GM23338 (cell line): ENCODE measurements at regions not wholly inside any gene's neighbourhood (a gene's known extent, or its start where the extent isn't known, plus 50 kb on each side); places are given as distances from the start of the nearest gene placed in this dataset.

Experiments used
- ATAC-seq: fragments of 200-7000 bp; cut with Tn5 transposase; 3 replicates; pipeline ENCODE4 v1.9.1; 2020
- DNase-seq: peaks from one replicate; pipeline ENCODE4 v3.0.0-alpha.2; 2015; ENCODE audit warnings: low spot score
- H2AFZ ChIP-seq: fragments of 200-600 bp; sonication (generic); 2 replicates; pipeline ENCODE4 v1.8.0; 2016; ENCODE audit warnings: antibody characterized with exemption, mild to moderate bottlenecking, moderate library complexity
- H3F3A ChIP-seq: fragments of 200-600 bp; sonication (generic); replicated peaks from 2 replicates; pipeline ENCODE4 v1.8.0; 2017; ENCODE audit warnings: antibody characterized with exemption, mixed run types, low read depth
- H3K27ac ChIP-seq: fragments of 200-600 bp; sonication (generic); 2 replicates; pipeline ENCODE4 v1.6.1; 2016; ENCODE audit warnings: low read depth
- H3K27me3 ChIP-seq: fragments of 200-600 bp; sonication (generic); 2 replicates; pipeline ENCODE4 v1.8.0; 2016; ENCODE audit warnings: mild to moderate bottlenecking, mixed run types, moderate library complexity; ENCODE audit not compliant: insufficient read depth
- H3K36me3 ChIP-seq: fragments of 200-600 bp; sonication (generic); 2 replicates; pipeline ENCODE4 v1.8.0; 2016; ENCODE audit warnings: mild to moderate bottlenecking; ENCODE audit not compliant: insufficient read depth
- H3K4me1 ChIP-seq: fragments of 200-600 bp; sonication (generic); 2 replicates; pipeline ENCODE4 v1.8.0; 2016; ENCODE audit warnings: mild to moderate bottlenecking, moderate library complexity; ENCODE audit not compliant: insufficient read depth
- H3K4me2 ChIP-seq: fragments of 200-600 bp; sonication (generic); 2 replicates; pipeline ENCODE4 v1.7.1; 2017; ENCODE audit warnings: mixed run types
- H3K4me3 ChIP-seq: fragments of 200-600 bp; sonication (generic); 2 replicates; pipeline ENCODE4 v1.6.1; 2016; ENCODE audit warnings: mixed run types
- H3K79me2 ChIP-seq: fragments of 200-600 bp; sonication (generic); replicated peaks from 2 replicates; pipeline ENCODE4 v1.8.0; 2017; ENCODE audit warnings: mild to moderate bottlenecking; ENCODE audit not compliant: insufficient read depth
- H3K9me2 ChIP-seq: fragments of 200-600 bp; sonication (generic); 2 replicates; pipeline ENCODE4 v1.8.0; 2017; ENCODE audit not compliant: insufficient read depth
- H4K20me1 ChIP-seq: fragments of 200-600 bp; sonication (generic); replicated peaks from 2 replicates; pipeline ENCODE4 v1.8.0; 2017; ENCODE audit warnings: mild to moderate bottlenecking; ENCODE audit not compliant: insufficient read depth
- H3K27ac Mint-ChIP-seq: 2 replicates; pipeline ENCODE4 v1.8.0; 2020; ENCODE audit warnings: inconsistent platforms, mild to moderate bottlenecking, moderate library complexity, mixed read lengths
- H3K27me3 Mint-ChIP-seq: 3 replicates; pipeline ENCODE4 v1.8.0; 2022; ENCODE audit warnings: low read depth, mild to moderate bottlenecking, moderate library complexity, mixed read lengths, inconsistent platforms; ENCODE audit not compliant: insufficient read depth, poor library complexity
- H3K36me3 Mint-ChIP-seq: 3 replicates; pipeline ENCODE4 v1.8.0; 2021; ENCODE audit warnings: low read depth, mild to moderate bottlenecking, inconsistent platforms, moderate library complexity, mixed read lengths
- H3K4me1 Mint-ChIP-seq: 3 replicates; pipeline ENCODE4 v1.8.0; 2020; ENCODE audit warnings: mild to moderate bottlenecking, inconsistent platforms, mixed read lengths
- H3K4me3 Mint-ChIP-seq: 3 replicates; pipeline ENCODE4 v1.8.0; 2021; ENCODE audit warnings: moderate library complexity, mild to moderate bottlenecking, inconsistent platforms, mixed read lengths
- H3K9me3 Mint-ChIP-seq: 3 replicates; pipeline ENCODE4 v1.8.0; 2020; ENCODE audit warnings: moderate library complexity, mild to moderate bottlenecking, inconsistent platforms, mixed read lengths
- CREB1 ChIP-seq: fragments of 250-450 bp; sonication (Bioruptor Pico); IDR thresholded peaks from 2 replicates; pipeline ENCODE4 v1.5.0; 2020; ENCODE audit warnings: low read depth, mild to moderate bottlenecking, moderate library complexity
- EZH2 ChIP-seq: fragments of 200-600 bp; sonication (generic); IDR thresholded peaks from one replicate; pipeline ENCODE4 v1.8.0; 2017; ENCODE audit warnings: antibody characterized with exemption, mild to moderate bottlenecking, low read depth; ENCODE audit not compliant: unreplicated experiment
- JUNB ChIP-seq: IDR thresholded peaks from one replicate; pipeline ENCODE4 v1.6.1; 2016; ENCODE audit warnings: antibody characterized with exemption; ENCODE audit not compliant: unreplicated experiment
- NANOG ChIP-seq: IDR thresholded peaks from 2 replicates; pipeline ENCODE4 v1.6.1; 2016; ENCODE audit warnings: antibody characterized with exemption, borderline replicate concordance
- REST ChIP-seq: IDR thresholded peaks from one replicate; pipeline ENCODE4 v1.6.1; 2018; ENCODE audit warnings: antibody characterized with exemption; ENCODE audit not compliant: unreplicated experiment
- STAT1 ChIP-seq: IDR thresholded peaks from one replicate; pipeline ENCODE4 v1.6.1; 2016; ENCODE audit warnings: antibody characterized with exemption; ENCODE audit not compliant: unreplicated experiment
- ZNF331 ChIP-seq: fragments of 250-450 bp; sonication (Bioruptor Pico); IDR thresholded peaks from 2 replicates; pipeline ENCODE4 v1.5.0; 2020; ENCODE audit warnings: low read depth, mild to moderate bottlenecking, moderate library complexity
- ZNF462 ChIP-seq: fragments of 250-450 bp; sonication (Bioruptor Pico); IDR thresholded peaks from 2 replicates; pipeline ENCODE4 v1.5.0; 2020; ENCODE audit warnings: mild to moderate bottlenecking, moderate library complexity
- TF ChIP-seq, protein P1 (sequence below): IDR thresholded peaks from 2 replicates; pipeline ENCODE4 v1.6.1; 2016; ENCODE audit warnings: antibody characterized with exemption

DNA sequence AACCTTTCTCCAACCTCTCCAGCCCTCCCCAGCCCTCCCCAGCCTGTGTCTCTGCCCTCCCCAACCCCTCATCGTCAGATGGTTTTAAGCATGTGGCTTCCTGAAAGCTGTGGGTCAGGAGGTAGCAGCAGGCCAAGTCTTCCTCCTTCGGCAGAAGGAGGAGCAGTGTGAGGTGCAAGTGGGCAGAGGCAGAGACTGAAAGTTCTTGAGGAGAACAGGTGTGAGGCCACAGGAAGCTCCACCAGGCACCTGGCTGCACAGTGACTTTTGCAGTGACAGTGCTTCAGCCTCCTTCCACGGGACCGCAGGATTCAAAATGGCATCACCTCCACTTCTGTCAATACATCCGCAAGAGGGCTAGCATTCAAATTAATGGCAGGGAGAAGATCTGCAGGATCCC lies 203.9 kb upstream of the LEF1 start:
- no peak for ATAC-seq

More for the DNA sequence above, 203.9 kb upstream of the LEF1 start:
- DNase-seq: no peak
- Histone ChIP-seq H3K27ac (no peak overlapping the region), H4K20me1 (no peaks in the 10 kb centered on the region), H2AFZ (no peak overlapping the region), H3K4me3 (no peak overlapping the region), H3K4me1 (peaks cover 4% of the 10 kb centered on the region; the same call in 1 of the 2 replicates), H3K4me2 (no peak overlapping the region), H3K36me3 (no peaks in the 10 kb centered on the region), H3K79me2 (no peaks in the 10 kb centered on the region), H3K27me3 (no peaks in the 10 kb centered on the region), H3K9me2 (no peaks in the 10 kb centered on the region), H3F3A (no peaks in the 10 kb centered on the region)
- no peaks in the 10 kb centered on the region for H3K9me3 Mint-ChIP-seq
- H3K4me3 Mint-ChIP-seq: no peak overlapping the region
- H3K36me3 Mint-ChIP-seq: no peaks in the 10 kb centered on the region
- no peaks in the 10 kb centered on the region for H3K27me3 Mint-ChIP-seq
- H3K27ac Mint-ChIP-seq: no peak overlapping the region
- TF ChIP-seq, protein P1, sequence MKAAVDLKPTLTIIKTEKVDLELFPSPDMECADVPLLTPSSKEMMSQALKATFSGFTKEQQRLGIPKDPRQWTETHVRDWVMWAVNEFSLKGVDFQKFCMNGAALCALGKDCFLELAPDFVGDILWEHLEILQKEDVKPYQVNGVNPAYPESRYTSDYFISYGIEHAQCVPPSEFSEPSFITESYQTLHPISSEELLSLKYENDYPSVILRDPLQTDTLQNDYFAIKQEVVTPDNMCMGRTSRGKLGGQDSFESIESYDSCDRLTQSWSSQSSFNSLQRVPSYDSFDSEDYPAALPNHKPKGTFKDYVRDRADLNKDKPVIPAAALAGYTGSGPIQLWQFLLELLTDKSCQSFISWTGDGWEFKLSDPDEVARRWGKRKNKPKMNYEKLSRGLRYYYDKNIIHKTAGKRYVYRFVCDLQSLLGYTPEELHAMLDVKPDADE: no peak
- TF ChIP-seq JUNB (no peak), REST (no peak), STAT1 (no peak), EZH2 (no peak), NANOG (no peak), CREB1 (no peak), ZNF331 (CRISPR knock-in tag) (no peak), ZNF462 (CRISPR knock-in tag) (no peak)
- H3K4me1 Mint-ChIP-seq: peaks cover 11% of the 10 kb centered on the region
